Natural killer cell (primary cell): ENCODE measurements at regions not wholly inside any gene's neighbourhood (a gene's known extent, or its start where the extent isn't known, plus 50 kb on each side); places are given as distances from the start of the nearest gene placed in this dataset.

Source experiments
- ATAC-seq, 3 donors: fragments of 150-1000 bp in 2 of 3; fragments of 200-7000 bp in 1 of 3; cut with Tn5 transposase; 1 replicate in 1 of 3; 2 replicates in 2 of 3; pipeline ENCODE4 v1.10.0; 2021; ENCODE audit warnings: mild to moderate bottlenecking in 2 of 3, moderate library complexity in 2 of 3
- DNase-seq, 2 donors: peaks; one replicate each; pipeline versions ENCODE4 v3.0.0 to v3.0.0-alpha.2; 2013 to 2021; ENCODE audit warnings: mixed read lengths in 1 of 2
- H3K27ac ChIP-seq: one replicate; pipeline ENCODE4 v1.5.1; 2013; ENCODE audit warnings: mild to moderate bottlenecking, low read length
- H3K27me3 ChIP-seq: one replicate; pipeline ENCODE4 v1.6.1; 2013; ENCODE audit warnings: low read length; ENCODE audit not compliant: control insufficient read depth, insufficient read depth
- H3K36me3 ChIP-seq: one replicate; pipeline ENCODE4 v1.6.1; 2013; ENCODE audit warnings: low read length; ENCODE audit not compliant: control insufficient read depth, insufficient read depth
- H3K4me1 ChIP-seq: one replicate; pipeline ENCODE4 v1.6.1; 2013; ENCODE audit warnings: low read length; ENCODE audit not compliant: control insufficient read depth, insufficient read depth
- H3K4me3 ChIP-seq: one replicate; pipeline ENCODE4 v1.5.1; 2013; ENCODE audit warnings: low read length
- H3K9me3 ChIP-seq: one replicate; pipeline ENCODE4 v1.6.1; 2013; ENCODE audit warnings: low read length; ENCODE audit not compliant: control insufficient read depth, insufficient read depth
- H3K27ac Mint-ChIP-seq, 2 donors: one replicate each; pipeline ENCODE4 v1.8.0; 2022; ENCODE audit warnings: mild to moderate bottlenecking in 2 of 2, mixed read lengths in 2 of 2, moderate library complexity in 1 of 2
- H3K27me3 Mint-ChIP-seq, 2 donors: one replicate each; pipeline ENCODE4 v1.8.0; 2022; ENCODE audit warnings: low read depth in 2 of 2, mixed read lengths in 2 of 2
- H3K36me3 Mint-ChIP-seq: one replicate; pipeline ENCODE4 v1.8.0; 2022; ENCODE audit warnings: mixed read lengths
- H3K4me1 Mint-ChIP-seq, 2 donors: one replicate each; pipeline ENCODE4 v1.8.0; 2022; ENCODE audit warnings: mixed read lengths in 2 of 2
- H3K4me3 Mint-ChIP-seq: one replicate; pipeline ENCODE4 v1.8.0; 2022; ENCODE audit warnings: mild to moderate bottlenecking, moderate library complexity, mixed read lengths
- H3K9me3 Mint-ChIP-seq, 2 donors: one replicate each; pipeline ENCODE4 v1.8.0; 2022; ENCODE audit warnings: mixed read lengths in 2 of 2
- CTCF ChIP-seq: fragments of 200-600 bp; IDR thresholded peaks from one replicate; pipeline ENCODE4 v1.8.0; 2022; ENCODE audit warnings: antibody characterized with exemption
- WGBS: methylation state at CpG from one replicate; pipeline ENCODE4 v1.1.7; 2013; ENCODE audit warnings: missing lambda C conversion rate; ENCODE audit not compliant: insufficient coverage; 5-methylcytosine and 5-hydroxymethylcytosine counted together
- intact Hi-C: fragments of 100-400 bp; cut with micrococcal nuclease; formaldehyde crosslinking; loops from one replicate; pipeline ENCODE4 v1.14.2; 2022

GRCh38 chr16:86395477-86395876 is 114.8 kb upstream of the FOXF1 start:
- H3K27ac Mint-ChIP-seq, result no peak overlapping the region
- H3K36me3 Mint-ChIP-seq, result no peaks in the 10 kb centered on the region
- 61% methylated on average over 3 of the region's 3 CpGs for whole genome bisulfite sequencing
- Histone ChIP-seq H3K4me1 (no peaks in the 10 kb centered on the region), H3K9me3 (no peaks in the 10 kb centered on the region), H3K27me3 (no peaks in the 10 kb centered on the region), H3K27ac (no peak overlapping the region), H3K36me3 (no peaks in the 10 kb centered on the region), H3K4me3 (no peak overlapping the region)
- H3K4me3 Mint-ChIP-seq, result no peak overlapping the region
- intact Hi-C loops, result no loop called here
- DNase-seq, result no peak
- no peak for ATAC-seq
- no peaks in the 10 kb centered on the region for H3K4me1 Mint-ChIP-seq
- no peaks in the 10 kb centered on the region for H3K9me3 Mint-ChIP-seq
- peaks cover 0 to 11% of the 10 kb centered on the region in 2 donors for H3K27me3 Mint-ChIP-seq
- TF ChIP-seq CTCF, result no peak

- Histone ChIP-seq H3K36me3 (no peaks in the 10 kb centered on the region), H3K27ac (no peak overlapping the region), H3K4me1 (no peaks in the 10 kb centered on the region), H3K27me3 (no peaks in the 10 kb centered on the region), H3K4me3 (no peak overlapping the region), H3K9me3 (no peaks in the 10 kb centered on the region)
- ATAC-seq (no peak), DNase-seq (no peak)
- Mint-ChIP-seq H3K9me3 (no peaks in the 10 kb centered on the region), H3K4me3 (no peak overlapping the region), H3K27me3 (peaks cover 0 to 11% of the 10 kb centered on the region in 2 donors), H3K36me3 (no peaks in the 10 kb centered on the region), H3K27ac (no peak overlapping the region), H3K4me1 (no peaks in the 10 kb centered on the region)
- WGBS, result 59% methylated on average over 9 of the region's 10 CpGs
- intact Hi-C loops, result no loop called here
- no peak for TF ChIP-seq CTCF
Measured at GRCh38 chr16:86396422-86396821, 113.9 kb upstream of the FOXF1 start.

- Histone ChIP-seq H3K4me1 (no peaks in the 10 kb centered on the region), H3K4me3 (no peak overlapping the region), H3K27me3 (no peaks in the 10 kb centered on the region), H3K27ac (no peak overlapping the region), H3K36me3 (no peaks in the 10 kb centered on the region), H3K9me3 (no peaks in the 10 kb centered on the region)
- Mint-ChIP-seq H3K9me3 (no peaks in the 10 kb centered on the region), H3K27ac (no peak overlapping the region), H3K4me3 (no peak overlapping the region), H3K4me1 (no peaks in the 10 kb centered on the region), H3K27me3 (peaks cover 0 to 13% of the 10 kb centered on the region in 2 donors), H3K36me3 (no peaks in the 10 kb centered on the region)
- ATAC-seq (no peak), DNase-seq (no peak)
- 63% methylated on average over 9 of the region's 9 CpGs for WGBS
- no peak for TF ChIP-seq CTCF
- intact Hi-C loops, result no loop called here
Measured at GRCh38 chr16:86396901-86397311, 113.4 kb upstream of the FOXF1 start.

- Histone ChIP-seq H3K4me1 (no peaks in the 10 kb centered on the region), H3K36me3 (no peaks in the 10 kb centered on the region), H3K27me3 (no peaks in the 10 kb centered on the region), H3K4me3 (no peak overlapping the region), H3K9me3 (no peaks in the 10 kb centered on the region), H3K27ac (no peak overlapping the region)
- Mint-ChIP-seq H3K36me3 (no peaks in the 10 kb centered on the region), H3K4me3 (no peak overlapping the region), H3K9me3 (no peaks in the 10 kb centered on the region), H3K27me3 (peaks cover 0 to 16% of the 10 kb centered on the region in 2 donors), H3K27ac (no peak overlapping the region), H3K4me1 (no peaks in the 10 kb centered on the region)
- no peak for ATAC-seq
- intact Hi-C loops, result no loop called here
- WGBS, result 77% methylated on average over 5 of the region's 6 CpGs
- DNase-seq, result no peak
- TF ChIP-seq CTCF, result no peak
Measured at GRCh38 chr16:86398201-86398600, 112.1 kb upstream of the FOXF1 start.
